Fibroblast of skin of abdomen (primary cell): ENCODE measurements at regions not wholly inside any gene's neighbourhood (a gene's known extent, or its start where the extent isn't known, plus 50 kb on each side); places are given as distances from the start of the nearest gene placed in this dataset.
A peak's percentile ranks its signal among the peaks of the same experiment; 100 is the strongest.
"Not testable (repeated sequence)": the region's sequence is repeated elsewhere in the genome, so short reads cannot be mapped to it uniquely, and the experiment has no call there.

Experiments used
- DNase-seq: peaks from one replicate; pipeline ENCODE4 v3.0.0-alpha.2; 2013

DNA sequence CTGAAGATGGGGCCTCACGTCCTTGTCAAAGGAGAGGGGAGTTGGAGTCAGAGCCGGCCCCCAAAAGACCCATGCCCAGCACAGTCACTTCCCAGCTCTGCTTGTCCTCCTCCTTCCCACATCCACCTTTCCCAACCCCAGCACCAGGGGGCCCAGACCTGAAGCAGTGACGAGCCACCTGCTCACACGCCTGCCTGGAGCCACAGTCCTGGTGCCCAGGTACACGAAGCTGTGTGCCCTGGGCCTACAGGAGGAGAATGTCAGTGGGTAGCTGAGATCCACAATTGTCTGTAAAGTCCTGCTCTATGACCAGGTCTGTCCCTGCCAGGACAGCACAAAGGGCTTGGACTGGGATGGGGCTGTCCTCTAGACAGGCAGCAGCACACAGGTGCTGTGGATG, 126.8 kb upstream of the PZP start:
- DNase-seq: no peak

DNA sequence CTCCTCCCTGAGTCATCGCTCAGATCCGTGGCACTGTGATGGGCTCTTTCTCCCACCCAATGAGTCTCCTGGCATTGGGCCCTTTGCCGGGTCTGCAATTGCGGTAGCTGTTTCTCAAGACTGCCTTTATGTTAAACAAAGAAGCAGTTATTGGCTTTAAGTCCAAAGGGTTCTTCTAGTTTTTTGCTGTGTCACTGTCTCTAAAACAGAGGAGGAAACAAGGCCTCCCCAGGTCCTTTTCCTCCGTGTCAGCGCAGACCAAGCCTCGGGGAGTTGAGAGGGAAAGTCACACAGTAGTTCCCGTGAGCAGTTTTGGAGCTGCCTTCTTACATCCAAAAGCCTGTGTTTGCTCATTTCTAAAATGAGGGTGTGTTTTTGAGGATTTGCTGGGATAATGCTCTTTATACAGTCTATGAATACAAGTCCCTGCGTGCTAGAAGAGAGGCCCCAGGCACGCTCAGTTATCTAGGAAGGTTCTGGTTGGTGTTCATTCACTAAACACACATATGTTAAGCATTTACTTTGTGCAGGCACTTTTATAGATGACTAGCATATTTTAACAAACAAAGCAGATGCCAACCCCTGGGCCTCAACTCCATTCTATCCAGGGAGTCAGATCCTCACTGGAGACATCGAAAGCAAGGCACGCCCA, 126.0 kb upstream of the PZP start:
- peak; percentile 20 for DNase-seq

DNA sequence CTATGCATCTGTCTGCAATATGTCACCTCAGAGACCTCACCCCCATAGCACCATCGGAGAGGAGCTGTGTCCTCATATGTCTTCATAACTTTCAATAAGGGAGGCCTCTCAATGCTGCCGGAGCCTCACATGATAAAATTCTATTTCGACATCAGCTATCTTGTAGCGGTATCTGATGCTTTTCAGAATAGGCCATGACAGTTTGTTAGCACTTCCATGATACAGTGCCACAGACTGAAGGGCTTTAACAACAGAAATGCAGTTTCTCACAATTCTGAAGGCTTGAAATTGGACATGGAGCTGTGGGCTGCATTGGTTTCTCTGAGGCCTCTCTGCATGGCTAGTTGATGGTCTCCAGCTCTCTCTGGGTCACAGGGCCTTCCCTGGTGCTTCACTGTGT, 125.0 kb upstream of the PZP start:
- no peak for DNase-seq

DNA sequence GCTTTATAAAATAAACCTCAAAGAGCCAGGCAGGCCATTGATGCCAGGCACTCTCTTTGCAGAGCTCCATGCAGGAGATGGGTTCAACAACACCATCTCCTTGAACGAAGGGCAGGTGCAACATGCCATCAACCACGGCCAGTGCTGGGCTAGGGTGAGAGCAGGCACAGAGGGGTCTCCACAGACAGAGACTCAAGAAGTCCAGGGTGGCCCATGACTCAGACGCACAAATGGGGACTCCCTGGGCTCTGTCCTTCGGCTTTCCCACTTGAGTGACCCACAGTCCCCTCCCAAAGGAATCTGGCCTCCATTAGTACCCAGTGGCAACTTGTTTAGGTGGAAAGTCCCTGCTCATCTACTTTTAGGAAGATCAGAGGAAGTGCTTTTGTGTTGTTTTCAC, 124.4 kb upstream of the PZP start:
- DNase-seq: no peak

DNA sequence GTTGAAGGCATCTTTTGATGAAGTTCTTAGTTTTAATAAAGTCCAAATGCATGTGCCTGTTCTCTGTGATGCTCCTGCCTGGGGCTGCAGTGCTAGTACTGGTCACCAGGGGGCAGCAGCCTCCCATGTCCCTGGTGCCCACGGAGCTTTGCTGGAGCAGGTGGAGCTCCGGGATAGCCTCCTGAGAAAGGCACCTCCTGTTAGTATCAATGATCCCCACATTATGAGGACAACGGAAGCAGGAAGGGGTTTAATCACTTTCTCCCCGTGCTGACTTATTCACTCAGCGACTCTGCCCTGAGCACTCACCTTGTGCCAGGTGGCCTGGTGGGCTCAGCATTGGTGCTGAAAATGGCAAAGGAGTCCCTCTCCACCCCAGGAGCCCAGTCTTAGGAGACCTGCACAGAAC, 123.0 kb upstream of the PZP start:
- peak; percentile 47 for DNase-seq

DNA sequence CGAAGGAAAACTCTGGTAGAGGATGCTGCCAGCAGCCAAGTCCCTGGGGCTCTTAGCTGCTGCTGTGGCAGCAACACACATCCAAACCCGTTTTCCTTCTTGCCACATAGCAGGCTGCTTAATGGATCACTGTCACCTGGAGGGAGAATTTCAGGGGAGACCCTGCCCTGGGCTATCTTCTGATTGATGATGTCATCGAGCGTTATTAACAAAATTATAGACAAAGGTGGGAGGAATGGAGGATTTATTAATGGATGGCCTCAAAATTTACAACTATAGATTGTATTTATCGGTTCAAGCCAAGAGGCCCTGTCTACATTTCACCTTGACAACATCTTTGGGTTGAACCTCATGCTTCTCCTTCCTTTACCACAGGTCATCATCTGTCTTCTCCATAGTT, 120.8 kb upstream of the PZP start:
- no peak for DNase-seq

DNA sequence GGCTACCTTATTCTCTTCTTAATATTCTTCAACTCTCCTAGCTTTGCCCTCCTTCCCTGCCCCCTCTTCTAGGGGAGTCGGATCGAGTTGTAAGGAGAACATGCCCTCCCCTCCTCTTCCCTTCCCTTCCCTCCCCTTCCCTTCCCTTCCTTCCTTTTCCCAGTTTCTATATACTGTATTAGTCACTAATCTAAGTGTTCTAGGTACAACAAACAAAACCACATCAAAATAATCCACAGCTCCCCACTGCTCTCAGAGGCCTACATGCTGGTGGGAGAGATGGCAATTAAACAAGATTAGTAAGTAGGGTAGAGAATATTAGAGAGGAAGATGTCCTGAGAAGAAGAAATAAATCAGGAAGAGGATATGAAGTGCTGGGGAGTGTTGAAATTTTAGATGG, 119.9 kb upstream of the PZP start:
- no peak for DNase-seq

DNA sequence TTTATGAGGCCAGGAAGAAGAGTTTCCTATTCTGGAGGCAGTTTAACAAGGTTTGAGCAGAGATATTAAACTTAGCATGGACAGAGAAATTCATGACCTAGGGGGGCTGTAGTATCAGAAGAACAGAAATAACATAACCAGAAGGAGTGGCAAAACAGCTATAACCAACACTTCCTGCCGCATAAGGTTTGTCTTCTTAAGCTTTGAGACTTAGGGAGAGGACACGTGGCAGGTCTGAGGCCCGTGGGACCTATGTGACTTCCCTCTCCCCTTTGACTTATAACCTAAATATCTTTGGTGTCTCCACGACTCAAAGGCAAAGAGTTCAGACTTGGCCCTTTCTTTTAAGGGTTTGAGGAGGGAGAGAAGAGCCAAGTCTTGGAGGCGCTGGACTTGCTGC, 119.1 kb upstream of the PZP start:
- no peak for DNase-seq

DNA sequence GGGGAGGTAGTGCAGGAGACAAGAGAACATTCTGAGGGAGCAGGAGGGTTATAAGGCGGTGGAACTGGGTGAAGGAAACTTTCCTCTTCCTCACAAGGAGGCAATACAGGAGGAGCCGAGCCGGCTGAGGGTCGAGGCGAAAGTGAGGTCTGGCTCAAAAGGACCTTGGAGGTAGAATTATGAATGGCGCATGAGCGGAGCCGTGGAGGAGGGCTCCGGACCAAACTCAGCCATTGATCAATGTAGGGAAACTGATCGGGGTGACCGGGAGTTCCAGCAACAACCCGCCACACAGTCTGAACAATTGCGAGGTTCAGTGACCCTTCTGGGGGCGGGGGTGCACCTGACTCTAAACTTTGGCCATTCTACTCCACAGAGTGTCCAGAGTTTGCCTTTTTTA, 118.7 kb upstream of the PZP start:
- not testable (repeated sequence) for DNase-seq

DNA sequence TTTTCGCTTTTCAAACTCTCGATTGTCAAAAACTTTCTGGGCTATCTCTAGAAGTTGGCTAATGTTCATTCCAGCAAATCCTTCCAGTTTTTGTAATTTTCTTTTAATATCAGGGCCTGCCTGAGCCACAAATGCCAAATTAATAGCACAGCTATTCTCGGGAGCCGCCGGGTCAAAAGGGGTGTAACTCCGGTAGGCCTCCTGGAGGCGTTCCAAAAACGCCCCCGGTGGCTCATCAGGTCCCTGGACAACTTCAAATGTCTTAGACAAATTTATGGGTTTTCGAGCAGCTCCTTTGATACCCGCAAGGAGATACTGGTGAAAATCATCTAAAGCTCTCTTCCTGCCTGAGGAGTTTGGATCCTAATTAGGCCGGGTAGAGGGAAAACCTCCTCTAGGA, 117.9 kb upstream of the PZP start:
- DNase-seq: no peak

DNA sequence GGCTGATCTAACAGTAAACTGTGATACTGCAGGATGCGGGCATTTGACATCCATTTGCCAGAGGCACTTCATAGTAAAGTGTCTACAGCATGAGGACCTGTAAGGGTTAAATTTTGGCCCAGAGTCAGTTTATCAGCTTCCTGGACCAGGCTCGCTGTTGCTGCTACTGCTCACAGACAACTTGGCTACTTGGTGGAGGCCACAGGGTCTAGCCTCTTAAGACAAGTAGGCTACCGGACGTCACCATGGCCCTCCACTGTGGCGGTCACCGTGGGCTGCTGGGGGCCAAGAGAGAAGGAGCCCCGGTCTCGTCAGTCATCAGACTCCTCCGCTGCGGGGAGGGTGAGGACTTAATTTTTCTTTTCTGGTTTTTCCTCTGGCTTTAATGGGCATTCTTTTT, 117.3 kb upstream of the PZP start:
- DNase-seq: no peak

DNA sequence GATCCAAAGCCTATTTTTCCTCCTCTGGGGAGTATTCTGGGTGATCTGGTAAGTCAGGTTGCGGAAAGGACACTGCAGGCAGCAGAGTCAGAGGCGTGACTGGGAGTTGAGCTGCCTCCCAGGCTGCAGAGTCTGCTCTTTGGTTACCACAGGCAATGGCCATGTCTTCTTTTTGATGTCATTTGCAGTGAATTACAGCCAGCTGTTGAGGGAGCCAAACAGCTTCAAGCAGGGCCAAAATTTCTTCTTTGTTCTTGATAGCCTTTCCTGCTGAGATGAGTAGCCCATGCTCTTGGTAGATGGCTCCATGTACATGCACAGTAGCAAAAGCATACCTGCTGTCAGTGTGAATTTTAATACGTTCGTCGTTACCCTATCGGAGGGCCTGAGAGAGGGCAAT, 116.6 kb upstream of the PZP start:
- no peak for DNase-seq

DNA sequence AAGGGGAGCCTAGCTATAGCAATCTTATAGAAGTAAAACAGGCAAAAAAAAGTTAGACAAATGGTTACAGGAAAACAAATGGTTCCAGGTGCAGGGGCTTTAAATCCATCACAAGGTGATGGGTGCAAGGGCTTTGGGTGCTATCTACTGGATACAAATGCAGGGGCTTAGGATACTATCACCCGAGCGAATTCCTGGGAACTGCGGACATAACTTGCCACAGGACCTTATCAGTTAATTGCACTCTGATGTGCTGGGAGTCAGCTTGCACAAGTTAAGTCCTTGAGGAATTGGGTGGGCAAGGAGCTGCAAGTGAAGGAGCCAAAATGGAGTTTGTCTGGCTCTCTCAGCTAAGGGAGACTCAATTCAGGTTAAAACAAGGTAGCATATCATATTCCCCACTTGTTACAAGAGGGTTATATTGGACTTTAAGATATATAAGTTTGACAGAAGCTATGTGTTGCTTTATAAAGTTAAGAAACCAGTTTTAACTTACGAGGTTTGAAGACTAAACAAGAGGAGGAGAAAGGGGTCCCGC, 115.0 kb upstream of the PZP start:
- DNase-seq: no peak

DNA sequence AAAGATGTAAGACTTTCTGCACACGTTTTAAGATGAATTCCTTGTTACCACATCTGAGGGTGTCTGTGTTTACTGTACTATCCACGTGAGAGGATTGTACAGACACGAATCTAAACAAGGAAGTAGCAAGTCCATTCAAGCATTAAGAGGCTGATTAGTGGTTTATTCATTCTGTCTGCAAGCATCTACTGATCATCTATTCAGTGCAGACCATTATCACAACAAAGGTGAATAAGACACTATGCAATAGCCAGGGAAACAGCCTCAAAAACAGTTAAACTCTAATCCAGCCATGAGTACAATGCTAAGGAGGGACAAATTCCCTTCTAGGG, 111.6 kb upstream of the PZP start:
- DNase-seq: no peak

DNA sequence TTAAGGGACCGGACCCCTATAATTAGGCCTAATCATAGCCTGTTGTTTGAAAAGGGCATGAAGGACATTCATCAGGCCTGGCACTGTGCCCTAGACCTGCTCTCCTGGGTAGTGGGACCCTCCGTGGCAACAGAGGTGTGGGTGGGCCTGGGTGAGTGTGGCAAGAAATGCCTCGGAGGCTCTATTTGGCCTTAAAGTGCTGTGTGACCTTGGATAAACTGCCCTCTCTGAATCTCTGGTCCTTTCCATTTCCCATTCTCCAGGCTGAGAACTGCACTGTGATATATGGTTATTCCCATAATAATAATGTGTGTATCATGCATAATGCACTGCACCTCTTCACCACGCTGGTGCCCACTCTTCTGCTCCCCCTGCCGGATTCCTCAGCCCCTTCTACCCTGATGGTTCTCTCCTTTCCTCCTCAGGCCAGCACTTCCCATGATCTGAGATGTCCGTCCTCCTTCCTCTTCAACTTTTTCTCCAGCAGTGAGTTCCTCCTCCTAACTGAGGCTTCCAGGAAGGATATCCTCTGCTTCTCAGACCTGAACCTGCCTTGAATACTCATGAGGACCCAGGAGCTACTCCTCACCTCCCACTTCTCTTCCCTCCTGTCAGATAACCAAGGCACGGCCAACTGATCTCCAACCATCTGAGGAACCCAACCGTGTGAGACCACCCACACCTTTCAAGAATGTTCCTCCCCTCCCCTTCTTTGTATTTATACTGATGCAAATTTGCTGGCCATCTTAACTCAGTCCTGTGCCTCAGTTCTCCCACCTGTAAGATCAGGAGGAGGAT, 111.0 kb upstream of the PZP start:
- DNase-seq: no peak

DNA sequence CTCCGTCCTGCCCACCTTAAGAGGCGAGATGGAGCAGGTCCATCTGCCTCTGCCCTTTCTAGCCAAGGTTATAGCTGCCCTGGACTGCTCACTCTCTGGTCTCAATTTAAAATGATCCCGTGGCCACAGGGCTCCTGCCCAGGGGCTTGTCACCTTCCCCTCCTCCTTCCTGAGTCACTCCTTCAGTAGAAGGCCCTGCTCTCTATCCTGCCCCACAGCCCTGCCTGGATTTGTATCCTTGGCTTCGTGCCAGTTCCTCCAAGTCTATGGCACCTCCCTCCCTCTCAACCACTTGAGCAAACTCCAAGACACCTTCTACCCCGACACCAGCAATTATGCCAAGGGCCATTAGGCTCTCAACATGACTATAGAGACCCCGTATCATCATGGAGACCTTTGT, 105.3 kb upstream of the PZP start:
- DNase-seq: not testable (repeated sequence)

DNA sequence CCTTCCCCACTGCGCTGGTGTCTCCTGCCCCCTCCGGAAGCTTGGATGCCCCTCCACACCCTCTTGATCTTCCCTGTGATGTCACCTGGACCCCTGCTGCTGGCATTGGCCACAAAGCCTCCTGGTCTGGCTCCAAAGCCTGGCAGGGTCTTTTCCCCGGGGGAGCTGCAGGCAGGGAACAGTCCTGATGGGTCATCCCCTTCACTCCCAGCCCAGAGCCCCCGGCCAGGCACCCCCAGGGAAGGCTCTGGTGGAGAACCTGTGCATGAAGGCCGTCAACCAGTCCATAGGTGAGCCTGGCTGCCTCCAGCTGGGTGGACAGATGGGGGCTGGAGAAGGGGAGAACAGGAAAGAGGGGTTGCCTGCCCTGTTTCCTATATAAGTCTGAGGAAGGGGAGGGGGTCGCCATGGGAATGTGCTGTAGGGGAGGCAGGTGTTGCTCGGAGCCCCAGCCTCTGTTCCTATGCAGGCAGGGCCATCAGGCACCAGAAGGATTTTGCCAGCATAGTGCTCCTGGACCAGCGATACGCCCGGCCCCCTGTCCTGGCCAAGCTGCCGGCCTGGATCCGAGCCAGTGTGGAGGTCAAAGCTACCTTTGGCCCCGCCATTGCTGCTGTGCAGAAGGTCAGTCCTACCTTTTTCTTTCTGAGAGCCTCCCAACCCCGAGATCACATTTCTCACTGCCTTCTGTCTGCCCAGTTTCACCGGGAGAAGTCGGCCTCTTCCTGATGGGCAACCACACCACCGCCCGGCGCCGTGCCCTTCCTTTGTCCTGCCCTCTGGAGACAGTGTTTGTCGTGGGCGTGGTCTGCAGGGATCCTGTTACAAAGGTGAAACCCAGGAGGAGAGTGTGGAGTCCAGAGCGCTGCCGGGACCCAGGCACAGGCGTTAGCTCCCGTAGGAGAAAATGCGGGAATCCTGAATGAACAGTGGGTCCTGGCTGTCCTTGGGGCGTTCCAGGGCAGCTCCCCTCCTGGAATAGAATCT, 104.5 kb upstream of the PZP start:
- DNase-seq: not testable (repeated sequence)

DNA sequence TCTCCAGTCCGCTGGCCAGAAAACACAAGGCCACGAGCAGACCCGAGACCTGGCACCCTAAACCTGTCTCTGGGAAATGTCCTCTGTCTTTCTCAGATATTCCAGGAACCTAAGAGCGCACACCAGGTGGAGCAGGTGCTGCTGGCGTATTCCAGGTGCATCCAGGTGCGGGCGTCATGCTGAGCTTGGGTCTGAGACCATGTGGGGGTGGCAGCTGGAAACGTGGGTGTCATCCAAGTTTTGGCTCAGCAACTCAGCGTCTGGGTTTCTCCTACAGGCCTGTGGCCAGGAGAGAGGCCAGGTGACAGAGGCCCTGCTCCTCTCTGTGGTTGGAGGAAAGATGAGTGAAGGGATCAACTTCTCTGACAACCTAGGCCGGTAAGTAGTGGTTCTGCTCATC, 103.3 kb upstream of the PZP start:
- DNase-seq: not testable (repeated sequence)

DNA sequence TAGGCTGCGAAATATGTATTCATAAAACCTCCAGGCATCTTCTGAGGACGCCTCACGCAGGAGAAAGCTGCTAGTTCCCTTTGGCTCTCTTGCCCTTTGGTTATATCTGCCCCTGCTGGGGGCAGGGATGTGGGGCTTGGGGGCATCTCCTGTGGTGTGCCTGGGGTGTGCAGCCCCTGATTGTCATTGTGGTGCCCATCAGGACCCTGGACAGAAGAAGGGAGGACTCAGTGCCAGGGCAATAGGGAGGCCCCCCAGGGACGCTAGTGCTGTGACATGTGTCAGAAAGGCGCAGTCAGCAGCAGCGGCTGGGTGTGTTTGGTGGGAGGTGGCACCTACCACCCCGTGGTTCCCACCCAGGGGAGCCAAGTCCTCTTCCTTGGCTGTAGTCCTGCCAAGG, 102.5 kb upstream of the PZP start:
- DNase-seq: not testable (repeated sequence)

DNA sequence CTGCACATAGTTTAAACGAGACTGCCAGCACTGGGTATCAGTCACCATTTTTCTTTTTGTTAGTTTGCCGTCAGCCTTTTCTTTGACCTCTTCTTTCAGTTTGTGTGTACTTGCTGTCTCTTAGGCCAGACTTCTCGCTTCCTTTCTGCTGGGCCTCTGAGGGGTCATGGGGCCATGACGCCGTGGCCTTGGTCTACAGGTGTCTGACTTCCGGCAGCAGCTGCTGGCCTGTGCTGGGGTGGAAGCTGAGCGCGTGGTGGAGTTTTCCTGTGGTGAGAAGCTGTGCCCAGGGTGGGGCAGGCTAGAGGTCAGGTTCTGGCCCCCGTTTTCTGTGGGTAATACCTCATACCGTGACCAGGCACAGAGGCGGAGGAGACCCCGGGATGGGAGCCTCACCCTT, 101.6 kb upstream of the PZP start:
- not testable (repeated sequence) for DNase-seq

DNA sequence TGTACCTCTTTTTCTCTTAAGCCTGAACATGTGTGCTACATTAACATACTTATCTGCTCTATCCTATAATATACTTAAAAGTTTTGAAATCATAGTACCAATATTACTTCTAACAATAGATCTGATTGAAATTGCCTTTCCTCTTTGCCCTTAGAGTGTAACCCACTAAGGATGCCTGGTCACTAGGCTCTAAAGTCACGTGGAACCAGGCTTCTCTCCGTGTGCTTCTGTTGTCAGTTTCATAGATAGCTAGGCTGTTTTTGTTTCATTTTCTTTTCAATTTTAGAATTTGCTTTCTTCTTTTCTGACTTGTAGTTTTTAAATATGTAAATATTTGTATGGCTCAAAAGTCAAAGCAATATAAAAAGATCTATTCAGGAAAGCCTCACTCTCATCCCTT, 100.5 kb upstream of the PZP start:
- DNase-seq: not testable (repeated sequence)

DNA sequence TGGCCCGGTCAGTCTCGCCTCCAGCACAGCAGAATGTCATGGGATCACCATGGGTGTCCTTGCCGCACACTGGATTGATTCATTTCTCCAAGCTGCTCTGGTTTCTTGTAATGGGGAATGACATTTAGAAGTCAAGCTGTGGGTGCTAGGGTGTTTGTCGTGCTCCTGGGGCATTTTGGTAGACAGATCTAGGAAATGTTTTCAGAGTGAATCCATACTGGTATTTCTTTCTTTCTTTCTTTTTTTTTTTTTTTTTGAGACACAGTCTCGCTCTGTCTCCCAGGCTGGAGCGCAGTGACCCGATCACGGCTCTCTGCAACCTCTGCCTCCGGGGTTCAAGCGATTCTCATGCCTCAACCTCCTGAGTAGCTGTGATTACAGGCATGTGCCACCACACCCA, 100.0 kb upstream of the PZP start:
- not testable (repeated sequence) for DNase-seq

DNA sequence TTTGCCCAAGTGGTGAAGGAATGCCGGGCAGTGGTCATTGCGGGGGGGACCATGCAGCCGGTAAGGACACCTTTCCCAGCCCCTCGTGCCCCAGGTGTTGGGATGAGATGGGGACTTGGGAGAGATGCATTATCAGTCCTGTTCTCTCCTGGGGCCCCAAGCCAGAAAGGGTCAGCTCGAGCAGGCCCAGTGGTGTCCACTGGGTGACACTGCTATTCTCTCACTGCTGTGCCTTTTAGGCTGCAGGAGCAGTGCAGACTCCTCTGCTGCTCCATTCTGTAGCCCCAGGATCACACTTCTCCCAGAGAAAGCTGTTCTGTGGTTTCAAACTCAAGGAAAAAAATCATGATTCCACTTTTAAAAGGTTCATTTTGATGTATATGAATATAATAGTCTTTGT, 99.1 kb upstream of the PZP start:
- not testable (repeated sequence) for DNase-seq
